ENCODE measurements at regions not wholly inside any gene's neighbourhood (a gene's known extent, or its start where the extent isn't known, plus 50 kb on each side); places are given as distances from the start of the nearest gene placed in this dataset.
"Not testable (repeated sequence)": the region's sequence is repeated elsewhere in the genome, so short reads cannot be mapped to it uniquely, and the experiment has no call there.

GRCh38 chr11:45000918-45001317 is 50.2 kb upstream of the TP53I11 start:
- DNase-seq: no peak

- no peak for DNase-seq
Measured at GRCh38 chr11:45001466-45002165, 50.9 kb upstream of the TP53I11 start.

GRCh38 chr11:45005106-45005505 is 54.4 kb upstream of the TP53I11 start:
- DNase-seq: no peak

- no peak for DNase-seq
Measured at GRCh38 chr11:45007011-45007410, 56.3 kb upstream of the TP53I11 start.

GRCh38 chr11:45015983-45016382 is 65.3 kb upstream of the TP53I11 start:
- DNase-seq: not testable (repeated sequence)

- not testable (repeated sequence) for DNase-seq
Measured at GRCh38 chr11:45016446-45016845, 65.8 kb upstream of the TP53I11 start.

GRCh38 chr11:45017329-45017728 is 66.6 kb upstream of the TP53I11 start:
- no peak for DNase-seq

- DNase-seq: no peak
Measured at GRCh38 chr11:45021001-45021400, 70.3 kb upstream of the TP53I11 start.

GRCh38 chr11:45021692-45022141 is 71.0 kb upstream of the TP53I11 start:
- DNase-seq: no peak

- no peak for DNase-seq
Measured at GRCh38 chr11:45022294-45023064, 71.8 kb upstream of the TP53I11 start.

- DNase-seq: no peak
Measured at GRCh38 chr11:45023065-45023365, 72.3 kb upstream of the TP53I11 start.

GRCh38 chr11:45024316-45024715 is 73.6 kb upstream of the TP53I11 start:
- DNase-seq: no peak

- DNase-seq: no peak
Measured at GRCh38 chr11:45024846-45025588, 74.3 kb upstream of the TP53I11 start.

GRCh38 chr11:45025716-45026492 is 75.2 kb upstream of the TP53I11 start:
- no peak for DNase-seq

- no peak for DNase-seq
Measured at GRCh38 chr11:45026835-45027234, 76.2 kb upstream of the TP53I11 start.

- DNase-seq: no peak
Measured at GRCh38 chr11:45027312-45027711, 76.6 kb upstream of the TP53I11 start.

- no peak for DNase-seq
Measured at GRCh38 chr11:45028911-45029682, 78.4 kb upstream of the TP53I11 start.

GRCh38 chr11:45030778-45031177 is 80.1 kb upstream of the TP53I11 start:
- no peak for DNase-seq

GRCh38 chr11:45031912-45032519 is 81.3 kb upstream of the TP53I11 start:
- no peak for DNase-seq

GRCh38 chr11:45035413-45035812 is 84.7 kb upstream of the TP53I11 start:
- DNase-seq: no peak

GRCh38 chr11:45036010-45036409 is 85.3 kb upstream of the TP53I11 start:
- no peak for DNase-seq

GRCh38 chr11:45036733-45037132 is 86.0 kb upstream of the TP53I11 start:
- DNase-seq: no peak
